GM12878 (cell line): ENCODE measurements at regions not wholly inside any gene's neighbourhood (a gene's known extent, or its start where the extent isn't known, plus 50 kb on each side); places are given as distances from the start of the nearest gene placed in this dataset.

Source experiments
- GABPA ChIP-seq: IDR thresholded peaks from 2 replicates; pipeline ENCODE4 v1.6.1; 2014; ENCODE audit warnings: antibody characterized with exemption, low read depth, mild to moderate bottlenecking, inconsistent platforms
- SMC3 ChIP-seq: IDR thresholded peaks from 2 replicates; pipeline ENCODE4 v1.6.1; 2011; ENCODE audit warnings: low read length, improper control_type of control experiment, borderline replicate concordance

DNA sequence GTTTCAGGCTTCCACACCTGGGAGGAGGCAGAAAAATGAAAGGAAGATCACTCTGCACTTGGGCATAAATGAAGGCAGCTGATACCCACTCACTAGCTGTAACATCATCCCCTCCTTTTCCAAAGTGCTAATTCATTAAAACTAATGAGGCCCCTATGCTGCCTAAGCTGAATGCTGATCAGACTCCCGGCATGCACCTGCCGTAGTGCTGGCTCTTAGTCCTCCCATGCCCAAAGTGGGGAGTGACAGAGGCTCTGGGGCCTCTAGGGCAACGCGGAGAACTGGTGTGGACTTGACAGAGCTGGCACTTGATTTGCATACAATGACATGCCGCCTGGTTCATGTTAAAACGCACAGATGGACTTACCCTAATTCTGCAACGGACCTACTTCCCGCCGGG, 96.5 kb upstream of the NCAM1 start:
- TF ChIP-seq GABPA (no peak), SMC3 (no peak)
